ENCODE measurements at regions not wholly inside any gene's neighbourhood (a gene's known extent, or its start where the extent isn't known, plus 50 kb on each side); places are given as distances from the start of the nearest gene placed in this dataset.

DNA sequence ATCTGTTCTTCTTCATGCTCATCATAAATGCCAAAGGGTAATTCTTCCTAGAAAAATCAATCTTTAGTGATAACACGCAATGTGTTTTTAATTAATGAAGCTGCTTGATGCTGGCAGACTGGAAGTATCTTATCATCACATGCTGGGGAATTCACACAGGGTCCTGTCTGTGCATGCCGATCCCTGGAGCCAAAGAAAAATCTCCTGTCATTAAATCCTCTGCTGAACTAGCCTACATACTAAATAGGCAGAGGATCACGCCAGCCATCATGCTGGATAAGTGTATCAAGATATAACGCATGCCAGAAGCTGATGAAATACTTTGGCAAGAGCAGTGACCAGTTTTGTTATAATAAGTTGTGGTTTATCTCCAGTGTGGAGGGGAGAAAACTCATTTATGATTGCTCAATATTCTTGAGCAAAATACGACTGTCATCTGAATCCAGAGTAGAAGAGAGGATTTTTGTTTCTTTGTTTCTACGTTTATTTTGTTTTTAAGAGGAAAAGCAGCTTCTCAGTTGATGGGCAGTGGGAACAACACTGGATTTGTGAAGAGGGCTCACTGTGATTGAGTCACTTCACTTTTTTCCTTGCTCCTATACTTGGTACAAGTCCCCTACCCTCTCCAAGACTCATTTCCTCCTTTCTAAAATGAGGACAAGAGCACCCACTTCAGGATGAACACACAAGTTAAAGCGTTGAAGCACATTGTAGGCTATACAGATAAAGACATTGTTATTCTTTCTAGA lies 649.1 kb downstream of the TNS3 start:
- no peak for TF ChIP-seq POLR2A (IDR thresholded peaks at IDR 0.05)
- TF ChIP-seq, protein P1, sequence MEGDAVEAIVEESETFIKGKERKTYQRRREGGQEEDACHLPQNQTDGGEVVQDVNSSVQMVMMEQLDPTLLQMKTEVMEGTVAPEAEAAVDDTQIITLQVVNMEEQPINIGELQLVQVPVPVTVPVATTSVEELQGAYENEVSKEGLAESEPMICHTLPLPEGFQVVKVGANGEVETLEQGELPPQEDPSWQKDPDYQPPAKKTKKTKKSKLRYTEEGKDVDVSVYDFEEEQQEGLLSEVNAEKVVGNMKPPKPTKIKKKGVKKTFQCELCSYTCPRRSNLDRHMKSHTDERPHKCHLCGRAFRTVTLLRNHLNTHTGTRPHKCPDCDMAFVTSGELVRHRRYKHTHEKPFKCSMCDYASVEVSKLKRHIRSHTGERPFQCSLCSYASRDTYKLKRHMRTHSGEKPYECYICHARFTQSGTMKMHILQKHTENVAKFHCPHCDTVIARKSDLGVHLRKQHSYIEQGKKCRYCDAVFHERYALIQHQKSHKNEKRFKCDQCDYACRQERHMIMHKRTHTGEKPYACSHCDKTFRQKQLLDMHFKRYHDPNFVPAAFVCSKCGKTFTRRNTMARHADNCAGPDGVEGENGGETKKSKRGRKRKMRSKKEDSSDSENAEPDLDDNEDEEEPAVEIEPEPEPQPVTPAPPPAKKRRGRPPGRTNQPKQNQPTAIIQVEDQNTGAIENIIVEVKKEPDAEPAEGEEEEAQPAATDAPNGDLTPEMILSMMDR (IDR thresholded peaks at IDR 0.05): no peak
- intact Hi-C loops (cut with DNase I; ENCODE audit: low total_unique reads): no loop called here
- H3K4me3 ChIP-seq (ENCODE audit: low read depth, poor library complexity, severe bottlenecking): no peak overlapping the region
- WGBS, 2 donors: 20 to 38% methylated on average over 7 of the region's 7 CpGs
- peak in 1 of 2 donors; percentile 86 for DNase-seq (ENCODE audit: low spot score in 2 of 2)

DNA sequence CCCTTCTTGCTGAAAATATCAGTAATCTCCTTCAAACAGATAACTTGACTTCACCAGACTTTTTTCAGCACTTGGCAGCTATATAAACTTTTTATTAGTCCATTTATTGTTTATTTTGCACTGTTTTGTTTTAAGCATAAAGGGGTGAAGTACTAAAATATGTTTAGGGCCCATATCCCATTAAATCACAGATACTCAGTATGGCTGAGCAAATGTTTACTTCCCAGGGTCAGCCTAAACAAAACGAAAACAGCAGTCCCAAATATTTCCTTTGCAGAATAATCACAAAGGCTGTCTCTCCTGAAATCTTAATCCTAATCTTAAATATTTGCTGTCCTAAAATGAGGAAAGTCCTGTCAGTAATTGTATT lies 649.6 kb downstream of the TNS3 start:
- no peak overlapping the region for H3K4me3 ChIP-seq (ENCODE audit: low read depth, poor library complexity, severe bottlenecking)
- no peak for DNase-seq (ENCODE audit: low spot score in 2 of 2)
- 23 to 26% methylated on average over 1 of the region's 1 CpG for WGBS, 2 donors
- TF ChIP-seq, protein P1 (IDR thresholded peaks at IDR 0.05): no peak
- no peak for TF ChIP-seq POLR2A (IDR thresholded peaks at IDR 0.05)
- intact Hi-C loops (cut with DNase I; ENCODE audit: low total_unique reads): no loop called here

DNA sequence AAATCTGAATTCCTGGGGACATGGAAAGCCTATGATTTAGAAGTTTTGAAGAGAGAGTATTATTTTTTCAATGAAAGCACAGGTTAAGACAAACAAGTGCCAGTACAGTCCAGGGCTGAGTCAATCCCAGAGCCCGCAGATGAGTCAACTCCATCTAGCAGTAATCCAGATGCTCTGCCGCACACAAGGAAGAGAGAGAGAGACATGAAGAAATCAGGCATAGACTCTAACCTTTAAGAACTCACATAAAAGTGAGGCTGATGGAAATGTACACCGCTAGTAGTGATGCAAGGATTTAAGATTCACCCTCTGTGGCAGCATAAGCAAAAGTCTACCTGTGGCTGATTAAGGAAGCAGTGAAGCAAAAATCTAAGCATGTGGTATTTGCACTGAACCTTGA lies 651.5 kb downstream of the TNS3 start:
- peak in 1 of 2 donors; percentile 47 for DNase-seq (ENCODE audit: low spot score in 2 of 2)
- no peak for TF ChIP-seq POLR2A (IDR thresholded peaks at IDR 0.05)
- TF ChIP-seq, protein P1 (IDR thresholded peaks at IDR 0.05): no peak
- whole genome bisulfite sequencing, 2 donors: 34 to 44% methylated on average over 3 of the region's 3 CpGs
- intact Hi-C loops (cut with DNase I; ENCODE audit: low total_unique reads): no loop called here
- H3K4me3 ChIP-seq (ENCODE audit: low read depth, poor library complexity, severe bottlenecking): no peak overlapping the region

DNA sequence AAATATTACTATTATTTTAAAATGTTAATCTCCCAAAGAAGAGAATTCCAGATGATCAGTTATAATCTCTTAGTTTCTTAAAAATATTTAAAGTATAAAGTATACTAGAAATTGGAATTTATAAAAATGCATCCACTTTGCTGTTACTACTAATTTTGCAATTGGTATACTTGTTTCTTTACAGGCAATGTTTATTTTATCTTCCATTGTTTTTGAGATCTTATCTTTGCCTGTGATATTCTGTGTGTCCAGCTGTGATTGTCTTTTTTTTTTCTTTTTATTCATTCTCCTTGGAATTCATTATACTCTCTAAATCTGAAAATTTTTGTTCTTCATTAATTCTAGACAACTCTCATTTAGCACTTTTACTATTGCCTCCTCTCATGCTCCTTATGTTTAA lies 652.6 kb downstream of the TNS3 start:
- intact Hi-C loops (cut with DNase I; ENCODE audit: low total_unique reads): no loop called here
- DNase-seq (ENCODE audit: low spot score in 2 of 2): no peak
- TF ChIP-seq POLR2A (IDR thresholded peaks at IDR 0.05): no peak
- TF ChIP-seq, protein P1 (IDR thresholded peaks at IDR 0.05): no peak
- H3K4me3 ChIP-seq (ENCODE audit: low read depth, poor library complexity, severe bottlenecking): no peak overlapping the region

DNA sequence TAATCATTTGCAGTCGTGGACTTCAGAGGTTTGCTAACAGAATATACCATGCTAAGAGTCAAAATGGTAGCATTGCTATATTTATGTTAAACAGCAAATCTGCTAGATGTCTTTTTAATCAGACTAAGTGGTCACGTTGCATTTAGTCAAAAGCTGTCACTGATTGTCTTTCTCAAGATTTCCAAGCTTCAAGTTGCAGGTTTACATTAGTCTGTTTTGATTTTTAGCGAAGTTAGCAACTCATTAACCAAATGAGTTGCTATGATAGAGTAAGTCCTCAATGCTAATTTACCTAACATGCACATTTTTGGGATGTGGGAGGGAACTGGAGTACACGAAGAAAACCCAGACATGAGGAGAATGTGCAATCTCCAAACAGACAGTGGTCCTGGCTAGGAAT lies 653.2 kb downstream of the TNS3 start:
- DNase-seq (ENCODE audit: low spot score in 2 of 2): no peak
- no peak overlapping the region for H3K4me3 ChIP-seq (ENCODE audit: low read depth, poor library complexity, severe bottlenecking)
- WGBS, 2 donors: 72 to 75% methylated on average over 4 of the region's 4 CpGs
- intact Hi-C loops (cut with DNase I; ENCODE audit: low total_unique reads): no loop called here
- no peak for TF ChIP-seq POLR2A (IDR thresholded peaks at IDR 0.05)
- TF ChIP-seq, protein P1 (IDR thresholded peaks at IDR 0.05): no peak
